GM18508 (cell line): ENCODE measurements at regions not wholly inside any gene's neighbourhood (a gene's known extent, or its start where the extent isn't known, plus 50 kb on each side); places are given as distances from the start of the nearest gene placed in this dataset.
"Not testable (repeated sequence)": the region's sequence is repeated elsewhere in the genome, so short reads cannot be mapped to it uniquely, and the experiment has no call there.

ENCODE experiments used
- ATAC-seq: cut with Tn5 transposase; IDR thresholded peaks from one replicate; pipeline ENCODE4 v1.9.1; 2021; ENCODE audit warnings: moderate number of reproducible peaks; ENCODE audit not compliant: insufficient read depth, unreplicated experiment

DNA sequence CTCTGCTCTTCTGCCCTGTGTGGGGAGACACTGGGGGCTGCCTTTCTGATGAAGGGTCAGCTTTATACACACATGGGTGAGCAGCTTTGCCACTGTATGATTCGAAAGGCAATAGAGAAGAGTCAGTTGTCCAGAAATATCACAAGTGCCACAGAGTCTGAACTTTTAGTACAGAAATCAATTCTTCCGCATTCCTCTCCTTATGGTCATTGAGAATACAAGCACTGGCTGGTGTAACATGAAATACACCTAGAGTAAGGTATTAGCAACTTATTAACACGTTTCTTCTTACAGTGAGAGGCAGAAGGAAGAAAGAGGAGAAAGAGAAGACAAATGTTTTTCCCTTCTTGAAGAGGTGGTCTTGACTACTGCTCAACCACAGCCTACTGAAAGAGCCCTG is 579.2 kb downstream of the ZEB2 start:
- ATAC-seq: no peak

DNA sequence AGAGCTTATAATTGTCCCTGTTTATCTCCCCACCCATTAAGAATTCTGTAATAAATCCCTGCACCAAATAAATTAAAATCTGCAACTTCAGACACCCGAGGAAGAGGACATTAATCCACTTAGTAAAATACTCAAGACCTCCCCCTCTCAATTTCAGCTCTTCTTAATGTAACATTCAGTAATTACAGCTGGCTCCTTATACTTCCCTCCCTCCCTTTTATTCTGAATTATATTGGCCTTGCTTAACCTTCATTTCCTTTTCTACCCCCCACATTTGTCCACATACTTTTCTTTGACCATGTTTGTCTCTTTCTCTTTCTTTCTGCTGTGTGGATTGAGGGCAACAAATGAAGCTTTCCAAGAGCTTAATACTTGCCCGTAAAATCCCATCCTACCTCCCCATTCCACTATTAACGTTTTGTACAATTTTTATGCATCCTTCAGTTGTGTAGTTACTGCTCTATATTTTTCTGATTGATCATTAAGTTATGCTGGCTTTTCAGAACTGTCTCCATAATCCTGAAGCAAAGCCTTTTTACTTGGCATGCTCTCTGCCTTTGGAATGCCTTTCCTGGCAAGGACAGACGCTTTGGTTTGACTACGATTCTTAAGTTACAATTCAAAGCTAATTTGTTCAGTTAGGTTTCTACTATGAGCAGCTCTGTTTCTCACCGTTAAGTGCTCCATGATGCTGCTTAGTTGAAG is 580.1 kb downstream of the ZEB2 start:
- ATAC-seq: no peak

DNA sequence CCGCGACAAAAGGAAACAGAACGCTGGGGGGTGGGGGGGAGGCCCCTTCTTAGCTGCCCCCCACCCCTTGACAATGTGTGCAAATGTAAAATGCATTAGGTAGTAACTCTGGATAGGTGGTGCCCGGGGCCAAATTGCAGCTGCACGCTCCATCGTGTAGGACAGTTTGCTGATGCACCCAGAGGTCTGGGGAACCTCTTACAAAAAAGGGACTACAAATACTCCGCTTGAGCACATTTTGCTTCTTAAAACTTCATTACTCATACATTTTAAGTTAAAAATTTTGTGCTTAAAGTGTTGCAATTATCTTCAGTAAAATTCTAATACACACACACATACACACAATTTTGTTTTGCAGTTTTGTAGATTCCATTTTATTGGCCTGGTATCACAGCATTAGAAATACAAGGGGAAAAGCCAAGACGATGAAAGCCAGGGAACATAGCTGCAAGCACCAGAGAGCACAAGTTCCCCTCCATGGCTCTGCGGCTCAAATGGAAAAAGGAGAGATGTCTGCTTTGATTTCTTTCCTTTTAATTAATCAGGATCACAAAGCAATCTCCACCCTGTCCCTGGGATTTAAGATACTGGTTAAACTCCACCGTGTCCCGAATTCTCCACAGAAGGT is 582.1 kb downstream of the ZEB2 start:
- ATAC-seq: no peak

DNA sequence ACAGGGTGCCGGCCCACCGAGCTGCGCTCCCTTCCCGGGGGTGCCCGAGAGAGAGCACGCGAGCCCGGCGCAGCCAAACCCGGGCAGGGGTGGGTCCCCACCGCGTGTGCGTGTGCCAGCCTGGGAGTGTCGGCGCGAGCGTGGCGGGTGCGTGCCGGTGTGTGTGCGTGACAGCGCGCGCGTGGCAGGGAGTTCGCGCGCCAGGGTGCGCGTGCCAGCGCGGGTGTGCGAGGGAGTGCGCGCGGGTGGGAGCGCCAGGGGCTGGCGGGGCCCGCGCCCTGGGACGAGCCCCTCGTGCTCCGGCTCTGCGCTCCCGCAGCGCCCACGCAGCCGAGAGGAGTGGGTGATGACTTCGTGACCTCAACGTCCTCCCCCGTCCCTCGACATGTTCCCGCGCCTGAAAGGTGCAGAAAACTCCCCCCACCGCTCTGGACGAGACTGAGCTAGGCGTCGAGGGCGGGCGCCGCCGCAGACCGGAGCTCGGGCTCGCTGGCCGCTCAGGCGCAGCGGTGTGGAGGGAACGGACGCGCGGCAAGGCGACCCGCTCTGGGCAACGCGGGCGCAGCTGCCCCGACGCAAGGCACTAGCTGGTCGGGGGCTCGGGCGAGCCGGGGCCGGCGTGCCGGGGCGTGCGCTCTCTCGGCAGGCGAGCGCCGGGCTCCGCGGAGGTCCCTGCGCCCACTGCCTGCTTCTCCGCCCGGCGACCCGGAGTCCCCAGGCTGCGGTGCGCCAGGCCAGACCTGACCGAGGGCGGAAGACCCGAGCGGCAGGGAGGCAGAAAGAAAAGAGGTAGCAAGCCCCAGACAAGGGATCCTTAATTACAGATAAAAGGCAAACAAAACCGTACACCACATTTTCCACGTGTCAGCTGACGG is 582.8 kb downstream of the ZEB2 start:
- peak; percentile 35 for ATAC-seq

DNA sequence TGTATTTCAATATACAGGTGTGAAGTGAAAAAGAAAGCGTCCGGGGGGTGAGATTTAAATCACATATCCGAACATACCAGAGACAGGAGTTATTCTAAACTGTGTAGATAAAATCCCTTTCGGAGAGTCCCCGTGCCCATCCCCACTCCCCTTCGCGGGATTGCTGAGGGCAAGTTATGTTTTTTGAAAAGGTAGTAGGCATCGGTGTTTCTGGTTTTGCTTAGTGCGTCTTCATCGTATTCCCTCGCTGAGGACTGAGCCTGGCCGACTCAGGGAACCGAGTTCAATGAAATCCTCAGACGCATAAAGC is 583.4 kb downstream of the ZEB2 start:
- ATAC-seq: no peak

DNA sequence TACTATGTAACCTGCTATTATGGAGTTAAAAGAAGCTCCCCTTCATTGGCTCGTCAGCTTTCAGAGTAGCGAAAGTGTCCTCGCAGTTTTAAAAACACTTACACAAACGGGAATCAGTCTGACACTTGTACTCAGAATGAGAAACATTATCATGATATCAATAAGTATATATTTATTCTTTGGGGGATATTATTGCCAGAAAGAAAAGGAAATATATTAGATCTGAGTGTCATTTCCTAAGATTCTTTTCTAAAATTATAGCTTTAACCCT is 584.5 kb downstream of the ZEB2 start:
- ATAC-seq: no peak

DNA sequence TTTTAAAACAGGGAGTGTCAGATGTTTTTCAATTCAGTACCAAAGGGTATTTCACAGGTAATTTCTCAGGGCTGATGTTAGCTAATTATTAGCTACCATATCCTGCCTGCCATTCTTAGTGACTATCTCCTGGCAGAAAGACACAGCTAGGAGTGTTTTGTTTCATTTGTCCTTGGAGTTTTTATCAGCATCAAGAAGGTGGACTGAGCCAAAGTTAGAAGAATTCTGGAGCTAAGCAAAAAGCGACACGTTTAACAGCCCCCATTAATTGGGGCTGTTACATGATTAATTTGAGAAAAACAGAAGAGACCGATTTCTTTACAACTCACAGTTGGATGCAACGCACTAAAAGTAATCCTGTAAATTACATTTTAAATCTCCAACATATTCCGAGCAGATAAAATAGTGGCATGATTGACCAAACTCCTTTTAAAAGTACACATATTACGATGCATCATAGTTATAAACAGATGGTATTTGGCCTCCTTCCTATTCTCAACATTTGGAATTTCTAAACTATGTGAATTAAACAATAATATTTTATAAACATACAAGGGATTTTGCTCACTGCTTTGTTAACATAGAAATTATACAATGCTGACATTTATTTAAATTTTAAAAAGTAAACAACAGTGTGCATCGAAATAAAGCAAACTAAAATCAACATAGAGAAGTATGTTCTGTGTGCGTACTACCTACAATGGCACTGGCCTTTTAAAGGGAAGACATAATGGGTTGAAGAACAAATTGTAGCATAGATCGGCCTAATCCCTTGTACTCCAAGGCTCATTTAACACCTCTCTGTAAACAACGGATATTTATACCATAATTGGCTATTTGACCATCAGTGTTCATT is 585.1 kb downstream of the ZEB2 start:
- ATAC-seq: peak; percentile 54

DNA sequence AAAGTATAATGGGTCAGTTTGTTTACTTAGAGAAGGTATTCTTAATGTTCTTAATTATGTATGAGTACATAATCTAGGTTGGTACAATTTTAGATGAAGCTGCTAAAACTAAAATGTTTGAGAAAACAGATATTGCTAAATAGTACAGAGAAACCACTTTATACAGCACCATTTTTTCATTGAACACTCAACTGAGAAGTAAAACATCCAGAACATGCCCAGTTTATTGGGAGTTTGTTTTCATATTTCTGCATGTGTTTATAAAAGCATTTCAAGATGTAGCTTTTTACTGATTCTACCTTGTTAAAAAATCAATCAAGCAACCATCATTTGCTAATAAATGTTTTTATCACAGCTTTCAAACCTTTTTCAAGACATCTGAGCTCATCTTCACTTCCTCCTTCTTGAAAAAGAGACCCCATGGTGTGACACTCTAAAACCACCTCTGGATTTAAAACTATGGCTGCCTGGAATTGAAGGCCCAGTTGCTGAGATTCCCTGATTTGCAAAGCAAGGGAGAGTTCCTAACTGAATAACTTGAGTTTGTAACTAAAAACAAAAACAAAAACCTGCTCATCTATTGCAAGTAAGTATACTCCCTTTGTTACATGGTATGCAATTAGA is 585.9 kb downstream of the ZEB2 start:
- peak; percentile 11 for ATAC-seq

DNA sequence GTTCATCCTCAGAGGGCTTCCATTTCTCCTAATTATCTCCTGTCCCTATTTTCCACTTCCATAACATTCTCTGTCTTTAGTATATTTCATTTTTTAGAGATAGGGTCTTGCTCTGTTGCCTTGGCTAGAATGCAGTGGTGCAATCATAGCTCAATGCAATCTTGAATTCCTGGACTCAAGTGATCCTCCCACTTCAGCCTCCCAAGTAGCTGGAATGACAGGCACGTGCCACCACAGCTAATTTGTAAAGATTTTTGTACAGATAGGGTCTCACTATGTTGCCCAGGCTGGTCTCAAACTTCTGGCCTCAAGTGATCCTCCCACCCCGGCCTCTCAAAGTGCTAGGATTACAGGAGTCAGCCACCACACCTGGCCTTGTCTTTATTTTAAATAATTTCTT is 589.0 kb downstream of the ZEB2 start:
- ATAC-seq: no peak

DNA sequence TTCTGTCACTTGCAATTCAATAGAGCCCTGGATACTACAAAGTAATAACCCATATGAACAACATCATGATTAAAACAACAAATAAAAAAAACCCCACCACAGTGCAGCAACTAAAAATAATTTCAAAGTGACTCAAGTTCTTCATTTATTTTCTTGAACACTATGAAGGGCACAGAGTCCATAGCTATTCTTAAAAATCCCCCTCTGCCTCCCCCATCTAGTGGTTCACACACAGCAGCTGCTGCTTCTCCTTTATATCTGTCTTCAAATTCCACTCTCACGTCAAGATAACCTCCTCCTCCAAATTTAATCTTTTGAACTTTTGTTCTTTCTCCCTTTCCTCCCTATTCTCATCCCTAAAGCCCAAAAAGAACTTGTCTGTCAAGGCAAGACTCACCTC is 591.3 kb downstream of the ZEB2 start:
- ATAC-seq: no peak

DNA sequence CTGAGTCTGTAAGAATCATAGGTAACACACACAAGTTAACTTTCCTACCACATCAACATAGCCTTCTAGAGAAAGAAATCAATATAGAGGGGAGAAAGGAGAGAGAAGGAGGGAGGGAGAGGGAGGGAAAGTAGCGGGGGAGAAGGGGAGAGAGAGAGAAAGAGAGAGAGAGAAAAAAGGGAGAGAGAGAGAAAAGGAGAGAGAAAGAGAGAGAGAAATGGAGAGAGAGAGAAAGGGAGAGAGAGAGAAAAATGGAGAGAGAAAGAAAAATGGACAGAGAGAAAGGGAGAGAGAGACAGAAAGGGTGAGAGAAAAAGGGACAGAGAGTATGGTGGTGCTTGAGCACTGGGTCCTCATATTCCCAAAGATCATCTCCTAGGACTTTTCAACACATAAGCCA is 591.7 kb downstream of the ZEB2 start:
- no peak for ATAC-seq

DNA sequence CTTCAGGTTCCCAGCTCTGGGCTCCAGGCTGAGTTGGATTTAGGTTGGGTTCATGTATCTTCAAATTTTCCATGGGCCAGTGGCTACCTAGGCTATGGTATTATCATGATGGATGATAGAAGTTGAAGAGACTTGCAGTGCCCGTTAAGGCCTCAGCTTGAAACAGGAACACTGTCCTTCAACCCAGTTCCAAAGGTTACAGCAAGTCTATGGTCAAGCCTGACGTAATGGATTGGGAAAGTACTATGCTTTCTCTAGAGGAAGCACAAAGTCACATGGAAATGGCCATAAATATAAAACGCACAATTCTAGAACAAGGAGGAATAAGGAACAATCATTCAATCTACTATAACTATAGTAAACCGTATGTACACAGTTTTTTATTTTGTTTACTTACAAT is 593.2 kb downstream of the ZEB2 start:
- ATAC-seq: no peak

DNA sequence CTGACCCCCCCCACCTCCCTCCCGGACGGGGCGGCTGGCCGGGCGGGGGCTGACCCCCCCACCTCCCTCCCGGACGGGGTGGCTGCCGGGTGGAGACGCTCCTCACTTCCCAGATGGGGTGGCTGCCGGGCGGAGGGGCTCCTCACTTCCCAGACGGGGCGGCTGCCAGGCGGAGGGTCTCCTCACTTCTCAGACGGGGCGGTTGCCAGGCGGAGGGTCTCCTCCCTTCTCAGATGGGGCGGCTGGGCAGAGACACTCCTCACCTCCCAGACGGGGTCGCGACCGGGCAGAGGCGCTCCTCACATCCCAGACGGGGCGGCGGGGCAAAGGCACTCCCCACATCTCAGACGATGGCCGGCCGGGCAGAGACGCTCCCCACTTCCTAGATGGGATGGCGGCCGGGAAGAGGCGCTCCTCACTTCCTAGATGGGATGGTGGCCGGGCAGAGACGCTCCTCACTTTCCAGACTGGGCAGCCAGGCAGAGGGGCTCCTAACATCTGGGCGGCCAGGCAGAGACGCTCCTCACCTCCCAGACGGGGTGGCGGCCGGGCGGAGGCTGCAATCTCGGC is 597.6 kb downstream of the ZEB2 start:
- not testable (repeated sequence) for ATAC-seq

DNA sequence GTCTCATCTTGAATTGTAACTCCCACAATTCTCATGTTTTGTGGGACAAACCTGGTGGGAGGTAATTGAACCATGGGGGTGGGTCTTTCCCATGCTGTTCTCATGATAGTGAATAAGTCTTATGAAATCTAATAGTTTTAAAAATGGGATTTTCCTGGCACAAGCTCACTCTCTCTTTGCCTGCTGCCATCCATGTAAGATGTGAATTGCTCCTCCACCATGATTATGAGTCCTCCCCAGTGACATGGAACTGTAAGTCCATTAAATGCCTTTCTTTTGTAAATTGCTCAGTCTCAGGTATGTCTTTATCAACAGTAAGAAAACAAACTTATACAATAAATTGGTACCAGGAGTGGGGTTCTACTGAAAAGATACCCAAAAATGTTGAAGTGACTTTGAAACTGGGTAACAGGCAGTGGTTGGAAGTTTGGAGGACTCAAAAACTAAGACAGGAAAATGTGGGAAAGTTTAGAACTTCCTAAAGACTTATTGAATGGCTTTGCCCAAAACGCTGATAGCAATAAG is 601.4 kb downstream of the ZEB2 start:
- ATAC-seq: no peak

DNA sequence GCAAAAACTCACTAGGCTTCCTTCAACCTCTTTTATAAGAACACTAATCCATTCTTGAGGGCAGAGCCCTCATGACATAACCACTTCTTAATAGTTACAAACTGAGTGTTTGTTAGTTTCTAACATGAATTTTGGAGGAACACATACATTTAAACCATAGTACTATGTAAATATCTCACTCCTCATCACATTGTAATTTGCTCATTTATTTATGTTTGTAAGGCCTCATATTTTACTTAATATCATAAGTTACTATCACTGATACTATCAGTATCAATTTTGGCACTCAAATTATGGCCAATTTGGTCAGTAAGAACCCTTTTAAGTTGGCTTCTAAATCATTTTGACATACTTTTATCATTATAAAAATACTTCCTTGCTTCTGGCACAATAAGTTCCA is 603.1 kb downstream of the ZEB2 start:
- no peak for ATAC-seq

DNA sequence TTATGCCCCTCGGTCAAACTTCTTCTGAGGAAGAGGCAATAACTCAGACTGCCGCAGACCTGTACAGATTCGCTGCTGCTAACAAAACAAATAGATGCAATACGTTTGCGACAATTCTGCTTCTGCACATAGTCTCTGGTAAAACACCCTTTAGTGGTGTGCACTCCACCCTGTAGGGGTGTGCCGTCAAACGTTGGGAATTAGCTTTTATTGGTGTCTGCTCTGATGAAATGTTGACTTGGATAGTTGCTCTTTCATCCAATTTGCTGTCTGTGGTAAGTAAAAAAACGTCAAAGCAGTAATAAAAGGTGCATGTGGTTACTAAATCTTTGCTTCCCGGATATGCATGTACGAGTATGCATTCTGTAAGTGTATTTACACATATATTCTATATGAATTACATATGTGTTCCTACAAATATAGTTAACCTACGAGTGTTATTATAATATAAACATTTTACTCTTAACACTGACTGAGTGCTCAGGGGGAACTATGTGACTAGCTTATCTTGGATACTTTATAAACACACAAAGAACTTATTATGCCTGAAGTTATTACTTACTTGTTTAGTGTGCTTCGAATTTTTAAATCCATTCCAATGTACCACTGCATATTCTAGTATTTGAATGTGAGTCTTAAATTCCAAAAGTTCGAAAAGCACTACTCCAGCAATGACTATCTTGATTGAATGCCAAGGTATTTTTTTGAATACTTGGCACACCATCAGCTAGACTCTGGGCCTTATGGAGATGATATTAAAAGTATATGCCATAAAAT is 610.2 kb downstream of the ZEB2 start:
- no peak for ATAC-seq

DNA sequence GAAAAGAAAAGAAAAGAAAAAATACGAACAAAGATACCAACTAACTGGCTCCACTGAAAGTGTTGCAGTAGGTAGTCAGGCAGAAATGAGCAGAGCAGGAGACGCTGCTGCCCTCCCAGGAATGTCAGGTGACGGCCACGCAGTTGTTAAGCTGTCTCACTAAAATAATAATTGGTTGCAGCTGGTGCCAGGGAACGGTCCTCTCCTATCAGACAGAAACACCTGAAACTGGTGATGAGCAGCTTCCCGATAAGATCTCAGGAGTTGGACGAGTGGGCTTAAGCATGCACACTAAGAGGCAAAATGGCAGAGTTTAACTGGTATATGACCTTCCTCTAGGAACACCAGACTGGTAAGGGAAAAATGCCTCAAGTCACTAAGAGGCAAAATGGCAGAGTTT is 611.1 kb downstream of the ZEB2 start:
- no peak for ATAC-seq

DNA sequence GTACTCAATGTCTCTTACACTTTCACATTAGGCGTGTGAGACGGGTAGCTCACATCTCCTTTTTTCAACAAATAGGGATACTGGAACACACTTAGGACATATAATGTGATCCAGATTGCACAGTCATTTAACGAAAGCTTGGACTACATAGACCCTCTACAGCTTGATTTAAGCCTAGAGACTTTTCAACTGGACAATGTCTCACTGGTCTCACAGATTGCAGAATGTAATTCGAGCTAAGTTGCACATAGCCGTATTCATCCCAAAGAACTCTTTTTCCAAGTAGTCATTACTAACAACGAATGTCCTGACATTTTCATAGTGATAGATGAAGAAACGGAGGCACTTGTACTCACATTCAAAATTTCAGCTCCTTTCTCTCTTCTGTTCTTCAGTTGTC is 612.1 kb downstream of the ZEB2 start:
- no peak for ATAC-seq

DNA sequence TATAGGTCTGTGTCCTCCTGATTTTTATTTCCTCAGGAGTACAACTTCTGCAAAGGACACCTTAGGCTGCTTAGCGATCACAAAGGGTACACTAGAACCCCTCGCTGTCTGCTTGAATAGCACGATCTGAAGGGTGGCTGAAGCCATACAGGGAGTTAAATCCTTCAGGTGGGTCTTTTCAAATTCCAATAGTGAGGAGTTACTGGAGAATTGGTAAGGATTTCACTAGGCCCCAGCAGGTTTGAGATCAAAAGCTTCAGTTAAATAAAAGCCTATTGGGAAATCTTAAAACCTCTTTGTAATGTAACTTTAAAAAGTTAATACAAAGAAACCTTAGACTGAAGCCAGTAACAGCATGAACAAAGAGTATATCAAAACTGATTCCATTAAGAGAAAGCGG is 613.1 kb downstream of the ZEB2 start:
- no peak for ATAC-seq
